GM20000 (cell line): ENCODE measurements at regions not wholly inside any gene's neighbourhood (a gene's known extent, or its start where the extent isn't known, plus 50 kb on each side); places are given as distances from the start of the nearest gene placed in this dataset.
"Not testable (repeated sequence)": the region's sequence is repeated elsewhere in the genome, so short reads cannot be mapped to it uniquely, and the experiment has no call there.

ENCODE experiments used
- DNase-seq: peaks from one replicate; pipeline ENCODE4 v3.0.0; 2012; ENCODE audit warnings: low spot score

GRCh38 chr15:30688684-30689083 lies 62.8 kb downstream of the ARHGAP11B start:
- DNase-seq = not testable (repeated sequence)

DNA sequence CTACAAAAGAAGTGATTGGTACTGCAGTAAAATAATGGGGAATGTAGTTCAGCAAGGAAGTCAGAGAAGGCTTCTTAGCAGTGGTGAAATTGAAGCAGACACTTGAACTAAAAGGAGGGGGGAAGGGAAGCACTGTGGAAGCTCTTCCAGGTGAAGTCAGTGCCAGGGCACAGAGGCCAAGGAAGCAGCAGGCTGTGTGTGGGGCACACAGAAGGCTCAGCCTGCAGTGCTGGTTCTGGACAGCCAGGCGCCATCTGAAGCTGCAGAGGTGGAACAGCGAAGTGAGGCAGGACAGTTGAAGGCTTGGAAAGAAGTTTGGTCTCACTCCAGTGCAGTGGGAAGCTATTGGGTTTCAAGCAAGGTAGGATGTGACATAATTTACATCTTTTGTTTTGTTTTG lies 64.2 kb downstream of the ARHGAP11B start:
- not testable (repeated sequence) for DNase-seq

DNA sequence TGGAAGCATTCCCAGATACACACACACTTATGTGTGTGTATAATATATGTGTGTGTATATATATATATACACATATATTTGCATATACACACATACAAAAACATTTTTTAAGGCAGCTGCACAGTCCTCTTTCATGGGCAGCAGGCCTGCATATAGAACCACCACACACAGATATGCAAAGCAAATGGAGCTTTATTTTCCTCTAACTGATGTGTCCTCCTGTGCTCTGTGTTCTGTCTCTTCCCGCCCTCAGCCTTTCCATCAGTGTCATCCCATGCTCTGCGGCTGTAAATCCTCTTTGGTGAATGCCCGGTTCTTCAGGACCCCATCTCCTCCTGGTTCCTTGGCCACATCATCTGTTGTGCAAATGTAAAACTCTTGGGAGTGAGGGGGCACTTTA lies 69.9 kb downstream of the ARHGAP11B start:
- DNase-seq = not testable (repeated sequence)

DNA sequence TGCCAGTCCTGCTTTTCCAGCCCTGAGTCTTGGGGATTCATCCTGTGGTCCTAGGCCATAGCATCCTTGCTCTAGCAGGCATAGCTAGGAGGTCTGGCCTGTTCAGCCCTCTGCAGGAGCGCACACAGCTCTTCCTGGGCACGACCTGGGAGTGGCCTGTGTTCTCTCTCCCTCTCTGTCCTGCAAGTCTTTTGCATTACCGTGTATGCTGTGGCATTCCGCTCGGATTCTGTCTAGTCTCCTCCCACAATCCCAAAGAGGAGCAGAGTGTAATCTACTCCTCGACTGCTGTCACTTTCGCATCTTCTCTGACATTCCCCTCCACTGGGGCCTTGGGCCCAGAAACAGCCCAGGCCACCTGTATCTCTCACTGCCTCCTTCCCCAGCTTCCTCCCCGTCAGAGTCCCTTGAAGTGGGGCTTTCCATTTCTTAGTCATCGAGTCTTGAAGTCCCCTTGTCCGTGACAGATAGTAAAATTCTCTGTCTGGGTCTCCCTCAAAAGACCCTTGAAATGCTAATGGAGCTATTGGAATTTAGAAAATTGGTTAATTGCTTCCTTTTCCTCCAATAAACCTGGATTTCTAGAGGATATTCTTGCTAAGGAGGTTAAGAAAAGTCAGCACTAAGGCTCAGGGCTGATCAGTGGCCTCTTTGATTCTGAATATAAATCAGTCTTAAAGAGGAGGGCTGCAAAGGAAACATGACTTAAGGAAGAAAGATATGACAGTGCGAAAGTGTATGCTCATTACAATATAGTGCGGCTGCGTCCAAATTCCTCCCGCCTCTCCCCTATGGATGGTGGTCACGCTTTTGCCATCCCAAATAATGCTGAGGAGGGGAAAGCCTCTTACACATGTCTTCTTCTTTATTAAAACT lies 70.7 kb downstream of the ARHGAP11B start:
- not testable (repeated sequence) for DNase-seq

- DNase-seq = not testable (repeated sequence)
Observed at GRCh38 chr15:30697315-30697685, 71.4 kb downstream of the ARHGAP11B start.

DNA sequence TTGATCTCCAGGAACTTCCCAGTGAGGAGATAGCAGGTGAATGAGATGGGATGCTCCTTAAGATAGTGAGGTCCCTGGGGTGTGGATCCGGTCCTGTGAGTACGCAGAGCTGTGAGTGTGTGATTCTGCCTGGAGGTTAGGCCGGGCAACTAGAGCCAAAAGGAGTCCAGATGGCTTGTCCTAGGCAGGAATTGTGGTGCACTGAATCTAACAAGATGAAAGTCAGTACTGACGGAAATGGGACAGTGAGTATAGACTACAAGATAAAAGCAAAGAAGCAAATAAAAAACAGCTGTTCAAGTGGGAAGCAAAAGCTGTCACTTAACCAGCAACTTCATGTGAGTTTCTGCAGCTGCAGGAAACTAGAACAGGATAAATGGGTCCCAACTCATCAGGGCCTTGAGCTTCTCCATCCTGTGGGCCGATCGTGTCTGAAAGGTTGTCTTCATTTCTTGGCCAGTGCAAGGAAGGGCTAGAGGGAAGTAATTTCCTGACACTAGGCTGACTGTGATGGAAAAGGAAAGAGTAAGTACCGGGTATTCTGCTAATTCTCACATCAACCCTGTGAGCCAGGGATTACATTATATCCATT lies 74.2 kb downstream of the ARHGAP11B start:
- not testable (repeated sequence) for DNase-seq

GRCh38 chr15:30707976-30708685 lies 82.2 kb downstream of the ARHGAP11B start:
- not testable (repeated sequence) for DNase-seq

- DNase-seq = not testable (repeated sequence)
Observed at GRCh38 chr15:30708809-30709208, 82.9 kb downstream of the ARHGAP11B start.

DNA sequence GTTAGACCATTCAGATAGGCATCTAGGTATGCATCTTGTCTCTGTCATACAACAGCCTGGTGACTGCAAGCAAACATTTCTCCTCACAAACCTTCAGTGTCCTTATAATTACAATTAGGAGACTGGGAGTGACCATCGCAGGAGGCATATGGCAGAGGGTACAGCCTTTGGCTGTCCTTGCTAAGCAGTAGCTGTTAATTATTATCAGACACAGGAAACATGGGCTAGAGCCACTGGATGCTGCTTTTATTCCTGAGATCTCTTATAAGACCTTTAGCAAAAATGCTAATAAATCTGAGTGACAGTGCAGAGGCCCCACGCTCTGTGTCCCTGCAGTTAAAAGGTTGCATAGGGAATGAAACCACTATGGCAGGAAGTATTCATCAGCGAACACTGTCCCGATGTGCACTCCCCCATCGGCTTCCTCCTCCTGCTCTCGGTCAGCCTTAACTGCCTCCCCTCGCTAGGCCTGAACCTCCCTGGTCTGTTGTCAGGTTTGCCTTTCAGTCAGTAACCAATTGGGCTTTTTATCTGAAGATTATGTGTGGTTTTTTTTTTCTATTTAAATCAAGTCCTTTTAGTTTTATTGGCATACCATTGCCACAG lies 92.2 kb downstream of the ARHGAP11B start:
- peak; percentile 2 for DNase-seq

- not testable (repeated sequence) for DNase-seq
Observed at GRCh38 chr15:30719363-30719762, 93.4 kb downstream of the ARHGAP11B start.

GRCh38 chr15:30720825-30721224 lies 94.9 kb downstream of the ARHGAP11B start:
- not testable (repeated sequence) for DNase-seq

DNA sequence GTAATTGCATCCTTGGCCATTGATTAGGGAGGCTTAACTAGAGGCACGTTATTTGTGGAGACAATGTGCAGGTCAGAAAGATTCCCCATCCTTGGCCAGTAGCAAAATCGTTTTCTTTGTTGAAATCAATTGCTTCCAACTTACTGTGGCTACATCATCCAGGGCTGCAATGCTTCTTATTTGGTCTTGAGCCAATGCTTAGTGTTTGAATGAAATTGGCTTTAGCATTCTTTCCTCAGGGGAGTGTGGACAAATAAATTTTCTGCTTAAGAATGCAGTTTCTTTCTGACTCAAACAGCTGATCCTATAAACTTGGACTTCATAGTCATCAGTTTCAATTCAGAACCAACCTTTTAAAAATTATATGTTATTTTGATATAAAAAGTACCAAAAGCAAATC lies 95.6 kb downstream of the ARHGAP11B start:
- DNase-seq = not testable (repeated sequence)

- not testable (repeated sequence) for DNase-seq
Observed at GRCh38 chr15:30723540-30724175, 97.7 kb downstream of the ARHGAP11B start.

DNA sequence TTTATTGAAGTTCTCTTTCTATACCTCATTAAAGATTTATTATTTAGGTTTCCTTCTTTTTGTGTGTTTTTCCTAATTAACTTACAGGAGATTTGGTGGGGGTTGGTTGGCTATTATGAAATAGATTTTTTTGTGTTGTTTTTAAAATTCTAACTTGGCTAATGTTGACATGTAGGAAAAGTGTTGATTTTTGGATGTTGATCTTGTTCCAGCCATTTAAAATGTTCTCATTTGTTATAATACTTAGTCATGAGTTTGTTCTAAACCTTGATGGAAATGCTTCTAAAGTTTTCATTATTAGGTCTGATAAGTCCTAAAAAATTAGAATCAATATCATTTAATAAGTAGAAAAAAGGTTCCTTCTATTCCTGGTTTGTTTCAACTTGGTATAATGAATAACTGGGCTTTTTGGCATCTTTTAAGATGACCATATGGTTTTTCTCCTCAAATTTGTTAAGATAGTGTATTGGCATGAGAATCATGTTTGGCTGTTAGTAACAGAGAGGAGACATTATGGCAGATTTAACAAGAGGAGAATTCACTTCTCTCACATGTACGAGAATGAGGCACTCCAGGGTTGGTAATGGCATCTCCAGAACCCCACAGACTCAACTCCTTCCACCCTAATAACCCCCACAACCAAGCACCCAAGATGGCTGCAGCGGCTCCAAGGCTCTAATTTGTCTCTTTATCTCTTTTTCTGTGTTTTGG lies 104.1 kb downstream of the ARHGAP11B start:
- not testable (repeated sequence) for DNase-seq

DNA sequence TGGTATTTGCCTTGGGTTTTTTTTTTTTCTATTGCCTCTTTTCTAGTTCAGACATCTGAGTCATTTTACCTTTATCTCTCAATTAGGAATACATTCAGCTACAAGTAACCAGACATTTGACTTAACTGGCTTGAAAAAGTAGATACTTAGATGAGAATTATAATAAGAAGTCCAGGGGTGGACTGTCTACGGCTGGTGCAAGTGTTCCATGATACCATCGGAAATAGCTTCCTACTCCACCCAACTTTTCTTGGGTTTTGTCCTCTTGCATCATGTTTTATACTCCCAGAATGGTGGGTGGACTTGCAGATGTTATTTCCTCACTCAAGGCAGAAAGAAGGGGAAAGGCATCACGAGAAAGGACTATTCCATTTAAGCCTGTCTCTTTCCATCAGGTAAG lies 104.7 kb downstream of the ARHGAP11B start:
- not testable (repeated sequence) for DNase-seq

DNA sequence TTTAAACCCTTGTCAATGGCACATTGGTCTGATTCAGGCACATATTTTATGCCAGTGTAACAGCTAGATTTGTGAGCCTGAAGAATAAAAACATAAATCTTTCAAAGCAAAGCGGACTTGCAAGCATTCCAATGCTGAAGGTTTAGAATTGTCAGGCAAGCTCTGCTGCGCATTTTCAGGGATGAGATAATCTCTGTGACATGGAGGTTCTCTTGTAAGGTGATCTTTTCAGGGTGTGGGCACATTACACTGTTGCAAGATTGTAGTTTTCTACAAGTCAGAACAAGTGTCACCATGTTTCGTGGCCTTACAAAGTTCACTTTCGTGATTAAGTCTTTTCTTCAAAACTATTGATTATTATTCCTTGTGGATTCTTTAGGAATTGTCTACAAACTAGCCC lies 106.2 kb downstream of the ARHGAP11B start:
- not testable (repeated sequence) for DNase-seq

GRCh38 chr15:30735884-30736564 lies 110.1 kb downstream of the ARHGAP11B start:
- not testable (repeated sequence) for DNase-seq

DNA sequence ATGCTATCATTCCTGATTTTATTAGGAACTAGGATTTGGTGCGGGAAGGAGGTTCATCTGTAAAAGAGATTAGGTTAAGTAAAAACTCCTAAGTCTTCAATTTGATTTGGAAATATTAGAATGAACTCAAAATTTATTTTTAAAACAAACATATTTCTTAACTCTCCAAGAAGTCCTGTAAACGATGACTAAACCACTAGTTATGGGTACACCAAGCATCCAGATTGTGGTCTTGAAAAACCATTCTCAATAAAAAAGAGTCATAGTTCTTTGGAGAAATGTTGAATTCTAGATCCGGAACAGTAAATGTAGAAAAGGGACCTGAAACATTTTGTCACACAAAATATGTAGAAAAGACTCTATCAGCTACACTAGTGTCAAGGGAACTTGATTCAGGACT lies 116.9 kb downstream of the ARHGAP11B start:
- DNase-seq = not testable (repeated sequence)

DNA sequence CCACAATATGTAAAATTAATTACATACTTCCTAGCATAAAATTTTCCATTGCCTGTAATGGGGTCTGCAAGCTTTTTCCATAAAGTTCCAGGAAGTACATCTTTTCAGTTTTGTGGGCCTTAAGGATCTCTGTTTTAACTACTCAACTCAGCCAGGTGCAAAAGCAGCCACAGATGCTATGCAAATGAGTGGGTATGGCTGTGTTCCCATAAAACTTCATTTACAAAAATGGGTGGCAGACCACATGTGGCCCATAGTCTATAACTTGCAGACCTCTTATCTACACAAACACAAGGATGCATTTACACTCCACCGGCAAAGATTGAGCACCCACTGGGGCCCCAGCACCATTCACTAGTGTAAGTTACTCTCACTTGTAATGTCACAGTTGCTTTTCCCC lies 123.1 kb downstream of the ARHGAP11B start:
- DNase-seq = not testable (repeated sequence)
